PC-9 (cell line): ENCODE measurements at regions not wholly inside any gene's neighbourhood (a gene's known extent, or its start where the extent isn't known, plus 50 kb on each side); places are given as distances from the start of the nearest gene placed in this dataset.
"Not testable (repeated sequence)": the region's sequence is repeated elsewhere in the genome, so short reads cannot be mapped to it uniquely, and the experiment has no call there.

Experiments
- BruUV-seq: library from RNA; stranded (reverse); fragments of 400-500 nt; replicated peaks from 2 replicates; lab custom pipeline; 2021; lab: Mats Ljungman, UMichigan
- CTCF ChIA-PET: fragments of 300-600 bp; sonication (Branson Sonifier 250); formaldehyde crosslinking; loops from one replicate; lab custom pipeline; 2022; ENCODE audit warnings: antibody characterized with exemption; lab: Charles Lee
- POLR2A ChIA-PET: fragments of 300-600 bp; sonication (Branson Sonifier 250); formaldehyde crosslinking; loops from one replicate; lab custom pipeline; 2022; ENCODE audit warnings: antibody characterized with exemption; ENCODE audit not compliant: unreplicated experiment; lab: Charles Lee
- DNase-seq, 2 experiments: peaks; one replicate each; pipeline versions ENCODE4 v3.0.0 to v3.0.0-alpha.2; 2015 to 2022; ENCODE audit warnings: mixed read lengths in 1 of 2
- H2AFZ ChIP-seq: fragments of 200-600 bp; sonication (generic); 2 replicates; pipeline ENCODE4 v1.8.1; 2017; ENCODE audit warnings: antibody characterized with exemption
- H3F3A ChIP-seq: fragments of 200-600 bp; sonication (generic); 2 replicates; pipeline ENCODE4 v1.8.1; 2017; ENCODE audit warnings: antibody characterized with exemption, mild to moderate bottlenecking, low read depth; ENCODE audit not compliant: insufficient read depth
- H3K27ac ChIP-seq: fragments of 200-600 bp; sonication (generic); 2 replicates; pipeline ENCODE4 v1.6.1; 2016; ENCODE audit warnings: mixed run types
- H3K27me3 ChIP-seq: fragments of 200-600 bp; sonication (generic); 2 replicates; pipeline ENCODE4 v1.6.1; 2016; ENCODE audit warnings: low read depth, mixed run types; ENCODE audit not compliant: insufficient read depth
- H3K36me3 ChIP-seq: fragments of 200-600 bp; sonication (generic); 2 replicates; pipeline ENCODE4 v1.6.1; 2016; ENCODE audit warnings: low read depth, mixed run types
- H3K4me1 ChIP-seq: fragments of 200-600 bp; sonication (generic); replicated peaks from 2 replicates; pipeline ENCODE4 v1.6.1; 2016; ENCODE audit warnings: mixed run types; ENCODE audit not compliant: insufficient read depth
- H3K4me2 ChIP-seq: fragments of 200-600 bp; sonication (generic); 2 replicates; pipeline ENCODE4 v1.6.1; 2017; ENCODE audit warnings: mixed run types
- H3K4me3 ChIP-seq: fragments of 200-600 bp; sonication (generic); 2 replicates; pipeline ENCODE4 v1.6.1; 2016; ENCODE audit warnings: mixed run types
- H3K79me2 ChIP-seq: fragments of 200-600 bp; sonication (generic); 2 replicates; pipeline ENCODE4 v1.6.1; 2017; ENCODE audit warnings: low read depth, mixed run types
- H3K9me2 ChIP-seq: fragments of 200-600 bp; sonication (generic); 2 replicates; pipeline ENCODE4 v1.8.1; 2017; ENCODE audit warnings: mild to moderate bottlenecking; ENCODE audit not compliant: insufficient read depth
- H3K9me3 ChIP-seq: fragments of 200-600 bp; sonication (generic); 2 replicates; pipeline ENCODE4 v1.8.1; 2016; ENCODE audit warnings: low read depth; ENCODE audit not compliant: insufficient read depth
- H4K20me1 ChIP-seq: fragments of 200-600 bp; sonication (generic); 2 replicates; pipeline ENCODE4 v1.8.1; 2017; ENCODE audit not compliant: insufficient read depth
- CTCF ChIP-seq: fragments of 200-600 bp; sonication (generic); conservative IDR thresholded peaks from 2 replicates; pipeline ENCODE4 v1.6.1; 2017; ENCODE audit warnings: mixed run types, antibody characterized with exemption, mild to moderate bottlenecking, moderate library complexity
- EZH2 ChIP-seq: fragments of 200-600 bp; sonication (generic); IDR thresholded peaks from 2 replicates; pipeline ENCODE4 v1.8.0; 2017; ENCODE audit warnings: antibody characterized with exemption, low read depth
- intact Hi-C: fragments of 100-400 bp; cut with micrococcal nuclease; formaldehyde crosslinking; loops from one replicate; pipeline ENCODE4 v1.10.0; 2022; ENCODE audit not compliant: unreplicated experiment

GRCh38 chr16:6695666-6696065 is 637.0 kb upstream of the RBFOX1 start:
- no TSS peak for BruUV-seq
- no peaks in the 10 kb centered on the region for H3K79me2 ChIP-seq

GRCh38 chr16:6694636-6695035 is 638.0 kb upstream of the RBFOX1 start:
- CTCF ChIA-PET, result no interaction called here

More at GRCh38 chr16:6695666-6696065, 637.0 kb upstream of the RBFOX1 start:
- Histone ChIP-seq H3K4me1 (no peaks in the 10 kb centered on the region), H3K9me2 (no peaks in the 10 kb centered on the region), H3K9me3 (no peaks in the 10 kb centered on the region), H2AFZ (no peak overlapping the region), H3K36me3 (no peaks in the 10 kb centered on the region), H3K4me2 (no peak overlapping the region), H3K27me3 (no peaks in the 10 kb centered on the region), H3F3A (no peaks in the 10 kb centered on the region), H3K27ac (no peak overlapping the region), H3K4me3 (no peak overlapping the region), H4K20me1 (no peaks in the 10 kb centered on the region)
- POLR2A ChIA-PET, result interaction anchor here (0.6 kb wide), 1 partner anchor 202 kb away, joined by 4 read pairs; no protein-coding TSS in a partner anchor
- CTCF ChIA-PET, result no interaction called here
- no peak for DNase-seq
- intact Hi-C loops, result no loop called here
- TF ChIP-seq EZH2 (no peak), CTCF (no peak)

DNA sequence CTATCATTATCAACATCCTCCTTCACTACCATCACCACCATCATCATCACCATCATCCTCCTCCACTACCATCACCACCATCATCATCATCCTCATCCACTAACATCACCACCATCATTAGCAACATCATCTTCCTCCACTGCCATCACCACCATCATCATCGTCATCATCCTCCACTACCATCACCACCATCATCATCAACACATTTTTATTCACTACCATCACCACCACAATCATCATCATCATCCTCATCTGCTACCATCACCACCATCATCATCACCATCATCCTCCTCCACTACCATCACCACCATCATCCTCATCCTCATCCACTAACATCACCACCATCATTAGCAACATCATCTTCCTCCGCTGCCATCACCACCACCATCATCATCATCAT is 639.2 kb upstream of the RBFOX1 start:
- CTCF ChIA-PET, POLR2A ChIA-PET, DNase-seq, H3K4me2 ChIP-seq, intact Hi-C loops, H3K9me3 ChIP-seq, H3K4me1 ChIP-seq, H3K79me2 ChIP-seq, H4K20me1 ChIP-seq, H3K9me2 ChIP-seq, H3K36me3 ChIP-seq, H3K27me3 ChIP-seq, H3K27ac ChIP-seq, H2AFZ ChIP-seq, BruUV-seq, H3K4me3 ChIP-seq, H3F3A ChIP-seq: not testable (repeated sequence)

More at GRCh38 chr16:6694636-6695035, 638.0 kb upstream of the RBFOX1 start:
- POLR2A ChIA-PET, result no interaction called here
- Histone ChIP-seq H3K36me3 (no peaks in the 10 kb centered on the region), H3K4me2 (no peak overlapping the region), H3K9me3 (no peaks in the 10 kb centered on the region), H3K79me2 (no peaks in the 10 kb centered on the region), H3K27me3 (no peaks in the 10 kb centered on the region), H3K27ac (no peak overlapping the region), H3K4me3 (no peak overlapping the region), H3K4me1 (no peaks in the 10 kb centered on the region), H3F3A (no peaks in the 10 kb centered on the region), H3K9me2 (no peaks in the 10 kb centered on the region), H4K20me1 (no peaks in the 10 kb centered on the region), H2AFZ (no peak overlapping the region)
- DNase-seq, result no peak
- BruUV-seq, result no TSS peak
- no peak for TF ChIP-seq EZH2
- intact Hi-C loops, result no loop called here

GRCh38 chr16:6692874-6693273 is 639.8 kb upstream of the RBFOX1 start:
- ChIA-PET POLR2A (no interaction called here), CTCF (no interaction called here)
- Histone ChIP-seq H3F3A (no peaks in the 10 kb centered on the region), H3K4me1 (no peaks in the 10 kb centered on the region), H3K27ac (no peak overlapping the region), H3K4me3 (no peak overlapping the region), H3K4me2 (no peak overlapping the region), H3K36me3 (no peaks in the 10 kb centered on the region), H3K79me2 (no peaks in the 10 kb centered on the region), H3K27me3 (no peaks in the 10 kb centered on the region), H4K20me1 (no peaks in the 10 kb centered on the region), H3K9me3 (no peaks in the 10 kb centered on the region), H3K9me2 (no peaks in the 10 kb centered on the region), H2AFZ (no peak overlapping the region)
- BruUV-seq, result no TSS peak
- TF ChIP-seq CTCF (no peak), EZH2 (no peak)
- intact Hi-C loops, result no loop called here
- DNase-seq, result no peak
